Stimulated activated CD8-positive, alpha-beta memory T cell treated with anti-CD3 and anti-CD28 coated beads, Interleukin-4, amount 100 ng/mL, for 4 hours (primary cell): ENCODE measurements at regions not wholly inside any gene's neighbourhood (a gene's known extent, or its start where the extent isn't known, plus 50 kb on each side); places are given as distances from the start of the nearest gene placed in this dataset.

Experiments
- DNase-seq, 2 donors: peaks; one replicate each; pipeline ENCODE4 v3.0.0-alpha.2; 2020; ENCODE audit warnings: low read depth in 2 of 2, low spot score in 1 of 2

GRCh38 chr12:107616941-107617340, 68.7 kb upstream of the PWP1 start:
- no peak for DNase-seq

- no peak for DNase-seq
These were observed 67.5 kb upstream of the PWP1 start for GRCh38 chr12:107618106-107618505.

- DNase-seq: no peak
These were observed 65.8 kb upstream of the PWP1 start for GRCh38 chr12:107619831-107620230.

- DNase-seq: no peak
These were observed 63.6 kb upstream of the PWP1 start for GRCh38 chr12:107622001-107622400.

- no peak for DNase-seq
These were observed 61.1 kb upstream of the PWP1 start for GRCh38 chr12:107624493-107624892.

- no peak for DNase-seq
These were observed 53.9 kb upstream of the PWP1 start for GRCh38 chr12:107631715-107632114.

- DNase-seq: no peak
These were observed 53.4 kb upstream of the PWP1 start for GRCh38 chr12:107632246-107632645.

- no peak for DNase-seq
These were observed 51.1 kb upstream of the PWP1 start for GRCh38 chr12:107634530-107634929.

- no peak for DNase-seq
These were observed 50.5 kb upstream of the PWP1 start for GRCh38 chr12:107635139-107635538.
